ENCODE measurements at regions not wholly inside any gene's neighbourhood (a gene's known extent, or its start where the extent isn't known, plus 50 kb on each side); places are given as distances from the start of the nearest gene placed in this dataset.

DNA sequence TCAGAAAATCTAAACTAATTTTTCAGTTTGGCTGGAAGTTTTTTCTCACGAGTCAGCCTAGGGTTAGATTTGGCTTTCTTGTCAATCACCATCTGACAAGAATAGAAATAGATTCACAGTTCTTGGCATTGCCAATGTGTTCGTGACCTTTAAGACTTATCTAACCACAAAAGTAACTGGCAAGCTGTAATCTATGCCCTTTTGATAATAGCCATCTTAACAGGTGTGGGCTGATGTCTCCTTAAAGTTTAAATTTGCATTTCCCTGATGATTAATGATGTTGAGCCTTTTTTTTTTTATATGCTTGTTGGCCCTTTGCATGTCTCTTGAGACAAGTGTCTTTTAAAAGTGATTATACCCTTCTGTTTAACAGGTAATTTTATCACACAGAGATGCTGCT lies 460.3 kb upstream of the PRKX start:
- no peak overlapping the region for H3K4me3 ChIP-seq (ENCODE audit: low read depth, low read length)
- TF ChIP-seq, protein P1, sequence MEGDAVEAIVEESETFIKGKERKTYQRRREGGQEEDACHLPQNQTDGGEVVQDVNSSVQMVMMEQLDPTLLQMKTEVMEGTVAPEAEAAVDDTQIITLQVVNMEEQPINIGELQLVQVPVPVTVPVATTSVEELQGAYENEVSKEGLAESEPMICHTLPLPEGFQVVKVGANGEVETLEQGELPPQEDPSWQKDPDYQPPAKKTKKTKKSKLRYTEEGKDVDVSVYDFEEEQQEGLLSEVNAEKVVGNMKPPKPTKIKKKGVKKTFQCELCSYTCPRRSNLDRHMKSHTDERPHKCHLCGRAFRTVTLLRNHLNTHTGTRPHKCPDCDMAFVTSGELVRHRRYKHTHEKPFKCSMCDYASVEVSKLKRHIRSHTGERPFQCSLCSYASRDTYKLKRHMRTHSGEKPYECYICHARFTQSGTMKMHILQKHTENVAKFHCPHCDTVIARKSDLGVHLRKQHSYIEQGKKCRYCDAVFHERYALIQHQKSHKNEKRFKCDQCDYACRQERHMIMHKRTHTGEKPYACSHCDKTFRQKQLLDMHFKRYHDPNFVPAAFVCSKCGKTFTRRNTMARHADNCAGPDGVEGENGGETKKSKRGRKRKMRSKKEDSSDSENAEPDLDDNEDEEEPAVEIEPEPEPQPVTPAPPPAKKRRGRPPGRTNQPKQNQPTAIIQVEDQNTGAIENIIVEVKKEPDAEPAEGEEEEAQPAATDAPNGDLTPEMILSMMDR (IDR thresholded peaks at IDR 0.05; ENCODE audit: low read depth, low read length), result no peak

DNA sequence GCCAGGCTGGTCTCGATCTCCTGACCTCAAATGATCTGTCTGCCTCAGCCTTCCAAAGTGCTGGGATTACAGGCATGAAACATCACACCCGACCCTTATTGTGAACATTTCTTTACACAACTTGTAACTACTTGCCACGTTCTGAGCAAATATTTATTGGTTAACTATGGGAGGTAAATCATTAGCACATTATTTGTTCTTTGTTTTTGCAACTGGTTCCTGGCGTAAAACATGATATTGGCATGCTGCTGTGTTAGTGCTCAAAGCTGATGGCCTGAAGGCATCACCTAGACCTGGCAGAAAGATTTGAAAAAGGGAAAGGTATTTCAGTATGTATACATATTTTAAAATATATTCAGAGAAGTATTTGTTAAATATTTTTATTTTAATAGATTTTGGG lies 438.3 kb upstream of the PRKX start:
- TF ChIP-seq, protein P1 (IDR thresholded peaks at IDR 0.05; ENCODE audit: low read depth, low read length), result no peak
- H3K4me3 ChIP-seq (ENCODE audit: low read depth, low read length), result no peak overlapping the region

DNA sequence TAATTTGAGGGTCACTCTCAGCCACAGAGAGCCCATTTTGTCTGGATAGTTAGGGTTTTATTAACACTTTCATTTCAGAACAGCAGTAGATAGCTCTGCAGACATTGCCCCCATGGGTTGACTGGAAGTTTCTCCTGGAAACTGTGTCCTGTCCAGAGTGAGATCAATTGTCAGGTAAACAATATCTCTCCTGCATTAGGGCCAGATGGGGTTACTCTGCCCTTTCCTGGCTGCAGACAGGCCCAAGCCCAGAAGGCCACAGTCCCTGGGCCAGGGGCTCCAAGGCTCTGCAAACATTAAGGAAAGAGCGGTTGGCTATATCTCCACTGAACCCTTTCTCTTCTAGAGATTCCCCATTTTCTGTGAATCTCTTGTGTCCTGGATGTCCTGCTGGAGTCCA lies 436.8 kb upstream of the PRKX start:
- H3K4me3 ChIP-seq (ENCODE audit: low read depth, low read length), result no peak overlapping the region
- TF ChIP-seq, protein P1 (IDR thresholded peaks at IDR 0.05; ENCODE audit: low read depth, low read length), result no peak

DNA sequence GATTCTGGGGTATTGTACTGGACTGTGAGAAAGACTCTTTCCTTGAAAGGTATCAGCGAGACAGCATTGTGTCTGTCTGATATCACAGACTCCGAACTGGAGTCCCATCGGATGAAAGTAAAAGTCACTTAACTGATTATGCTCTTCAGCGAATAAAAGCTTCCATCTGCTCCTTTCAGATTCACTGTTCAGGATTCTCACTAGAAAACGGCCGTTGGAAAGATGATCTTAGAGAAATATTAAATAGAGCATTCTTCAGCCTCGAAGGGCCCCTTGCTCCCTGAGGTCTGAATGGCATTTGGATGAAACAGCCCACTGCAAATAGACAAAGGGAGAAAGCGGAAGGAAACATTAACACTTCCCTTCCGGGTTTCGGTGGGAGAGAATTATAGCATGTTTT lies 416.2 kb upstream of the PRKX start:
- TF ChIP-seq, protein P1 (IDR thresholded peaks at IDR 0.05; ENCODE audit: low read depth, low read length), result no peak
- H3K4me3 ChIP-seq (ENCODE audit: low read depth, low read length), result no peak overlapping the region

DNA sequence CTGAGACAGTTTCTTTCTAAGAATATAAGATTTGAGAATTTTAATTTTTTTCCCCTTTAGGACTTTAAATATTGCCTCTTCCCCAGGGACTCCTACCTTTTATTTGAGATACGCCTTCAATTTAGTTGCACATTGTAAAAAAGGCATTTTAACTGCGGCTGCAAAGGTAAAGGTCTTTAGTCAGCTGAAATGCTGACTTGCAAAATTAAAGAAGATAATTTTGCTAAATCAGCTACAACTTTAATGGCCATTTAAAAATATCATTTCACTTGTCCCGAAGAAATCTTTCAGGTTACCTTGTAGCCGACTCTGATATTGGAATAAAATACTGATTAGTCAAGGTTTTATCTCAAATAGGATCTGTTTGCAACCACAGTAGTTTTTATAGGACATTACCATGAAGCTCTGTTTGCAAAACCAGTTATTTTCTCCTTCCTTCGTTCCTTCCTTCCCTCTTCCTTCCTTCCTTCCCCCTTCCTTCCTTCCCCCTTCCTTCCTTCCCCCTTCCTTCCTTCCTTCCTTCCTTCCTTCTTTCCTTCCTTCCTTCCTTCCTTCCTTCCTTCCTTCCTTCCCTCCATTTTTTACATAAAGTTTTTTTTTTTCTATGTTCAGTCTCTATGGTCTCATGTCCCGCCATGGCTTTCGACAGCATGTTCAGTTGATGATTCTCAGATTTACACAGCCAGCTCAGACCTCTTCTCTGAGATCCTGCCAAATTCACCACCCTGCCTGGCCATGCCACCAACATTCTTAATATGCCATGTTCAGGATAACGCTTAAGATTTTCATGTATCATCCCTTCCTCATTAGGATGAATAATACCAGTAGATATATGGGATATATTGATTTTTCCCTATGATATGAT lies 405.4 kb upstream of the PRKX start:
- TF ChIP-seq, protein P1 (IDR thresholded peaks at IDR 0.05; ENCODE audit: low read depth, low read length), result no peak
- no peak overlapping the region for H3K4me3 ChIP-seq (ENCODE audit: low read depth, low read length)

DNA sequence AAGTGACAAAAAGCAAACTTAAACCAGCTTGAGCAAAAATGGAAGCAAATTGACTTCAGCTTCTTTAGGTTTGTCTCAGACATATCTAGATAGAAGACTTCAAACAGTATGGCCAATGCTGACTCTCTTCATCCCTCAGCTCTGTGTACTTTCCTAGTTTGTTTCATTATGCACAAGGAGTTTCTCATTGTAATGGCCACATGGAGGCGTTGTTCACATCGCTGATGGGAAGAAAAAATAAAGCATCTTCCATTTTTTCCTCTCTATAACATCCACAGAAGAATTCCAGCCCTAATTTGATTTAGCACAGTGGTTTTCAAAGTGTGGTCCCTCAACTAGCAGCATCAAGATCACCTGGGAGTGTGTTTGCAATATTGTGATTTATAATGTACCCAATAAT lies 397.5 kb upstream of the PRKX start:
- H3K4me3 ChIP-seq (ENCODE audit: low read depth, low read length), result no peak overlapping the region
- TF ChIP-seq, protein P1 (IDR thresholded peaks at IDR 0.05; ENCODE audit: low read depth, low read length), result no peak

DNA sequence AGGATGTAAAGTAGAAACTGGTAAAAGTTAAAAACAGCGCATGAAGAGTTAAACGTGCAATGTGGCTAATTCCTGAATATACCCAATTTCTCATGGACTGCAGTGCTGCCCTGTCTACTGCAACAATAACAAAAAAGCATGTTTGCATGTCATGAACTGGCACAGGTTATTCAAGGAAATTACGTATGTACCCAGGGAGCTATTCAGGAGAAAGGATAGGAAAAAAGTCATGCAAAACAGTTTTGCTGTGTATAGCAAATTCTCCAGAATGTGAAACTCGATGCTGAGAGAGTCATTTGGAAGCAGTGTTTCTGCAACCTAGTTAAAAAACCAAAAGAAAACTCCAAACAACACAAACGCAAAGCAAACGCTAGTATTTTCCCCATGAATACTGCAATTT lies 381.5 kb upstream of the PRKX start:
- TF ChIP-seq, protein P1 (IDR thresholded peaks at IDR 0.05; ENCODE audit: low read depth, low read length), result no peak
- no peak overlapping the region for H3K4me3 ChIP-seq (ENCODE audit: low read depth, low read length)

All from WI38 (cell line).